GM18858 (cell line): ENCODE measurements at regions not wholly inside any gene's neighbourhood (a gene's known extent, or its start where the extent isn't known, plus 50 kb on each side); places are given as distances from the start of the nearest gene placed in this dataset.
"Not testable (repeated sequence)": the region's sequence is repeated elsewhere in the genome, so short reads cannot be mapped to it uniquely, and the experiment has no call there.

ENCODE experiments used
- ATAC-seq: cut with Tn5 transposase; IDR thresholded peaks from one replicate; pipeline ENCODE4 v1.9.1; 2021; ENCODE audit not compliant: unreplicated experiment

DNA sequence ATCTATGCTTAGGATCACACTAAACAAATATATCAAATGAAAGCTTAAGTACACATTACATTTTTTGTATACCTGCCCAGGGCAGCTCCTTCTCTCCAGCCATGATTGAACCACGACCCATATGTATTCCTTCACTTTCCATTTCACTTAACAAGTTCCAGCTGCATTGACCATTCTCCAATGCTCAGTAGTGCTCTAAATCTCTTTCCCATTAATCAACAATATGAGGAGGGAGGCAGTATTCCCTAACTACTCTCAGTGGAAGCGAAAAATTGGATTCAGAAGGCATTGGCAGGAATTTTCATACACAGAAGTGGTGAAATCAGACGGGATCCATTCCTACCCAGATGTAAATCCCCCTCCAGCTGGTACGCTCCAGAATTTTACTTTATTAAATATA lies 372.0 kb upstream of the LUZP2 start:
- ATAC-seq = no peak

DNA sequence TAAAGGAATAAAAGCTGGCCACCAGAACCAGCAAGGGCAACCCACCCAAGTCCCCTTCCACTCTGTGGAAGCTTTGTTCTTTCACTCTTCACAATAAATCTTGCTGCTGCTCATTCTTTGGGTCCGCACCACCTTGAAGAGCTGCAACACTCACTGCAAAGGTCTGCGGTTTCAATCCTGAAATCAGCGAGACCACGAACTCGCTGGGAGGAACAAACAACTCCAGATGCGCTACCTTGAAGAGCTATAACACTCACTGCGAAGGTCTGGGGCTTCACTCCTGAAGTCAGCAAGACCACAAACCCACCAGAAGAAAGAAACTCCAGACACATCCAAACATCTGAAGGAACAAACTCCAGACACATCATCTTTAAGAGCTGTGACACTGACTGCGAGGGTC lies 365.2 kb upstream of the LUZP2 start:
- ATAC-seq = no peak

DNA sequence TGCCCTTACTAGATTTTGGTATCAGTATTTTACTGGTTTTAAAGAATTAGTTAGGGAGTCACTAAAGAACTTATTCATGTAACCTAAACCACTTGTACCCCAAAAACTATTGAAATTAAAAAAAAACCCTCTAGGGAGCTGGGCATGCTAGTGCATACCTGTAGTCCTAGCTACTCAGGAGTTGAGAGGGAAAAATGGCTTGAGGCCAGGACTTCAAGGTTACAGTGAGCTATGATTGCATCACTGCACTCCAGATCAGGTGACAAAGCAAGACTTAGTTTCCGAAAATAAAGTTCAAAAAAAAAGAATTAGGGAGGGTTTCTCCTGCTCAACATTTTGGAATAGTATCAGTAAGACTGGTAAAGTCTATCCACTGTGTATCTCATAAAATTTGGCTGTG lies 364.4 kb upstream of the LUZP2 start:
- ATAC-seq = no peak

DNA sequence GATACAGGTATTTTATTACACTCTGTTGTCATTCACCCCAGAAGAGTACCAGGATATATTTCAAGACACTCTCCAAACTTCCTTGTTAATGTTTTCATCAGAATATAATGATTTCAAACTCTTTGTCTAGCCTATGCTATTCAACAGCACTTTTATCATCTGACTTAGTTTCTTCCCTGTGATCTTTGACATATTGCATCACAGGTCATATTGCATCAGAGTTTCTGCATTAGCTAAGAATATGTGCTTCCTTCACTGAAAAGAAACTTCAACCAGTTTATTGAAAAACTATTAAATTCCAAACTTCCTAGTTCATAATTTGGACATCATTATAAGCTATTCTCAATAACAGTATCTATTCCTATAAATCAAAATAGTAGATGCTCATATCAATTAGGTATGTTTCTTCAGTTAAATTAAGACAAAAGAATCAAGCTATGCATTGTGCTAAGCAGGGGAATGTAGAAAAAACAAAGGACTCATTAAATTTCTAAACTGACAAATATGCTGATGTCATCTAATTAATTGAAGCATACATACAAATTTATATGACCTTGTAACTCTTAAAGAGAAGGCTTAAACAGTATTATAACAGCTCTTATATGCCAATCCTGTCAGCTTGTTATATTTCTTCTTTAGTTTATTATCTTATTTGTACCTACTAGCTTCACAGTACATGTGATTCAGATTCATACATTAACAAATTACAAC lies 361.8 kb upstream of the LUZP2 start:
- no peak for ATAC-seq

DNA sequence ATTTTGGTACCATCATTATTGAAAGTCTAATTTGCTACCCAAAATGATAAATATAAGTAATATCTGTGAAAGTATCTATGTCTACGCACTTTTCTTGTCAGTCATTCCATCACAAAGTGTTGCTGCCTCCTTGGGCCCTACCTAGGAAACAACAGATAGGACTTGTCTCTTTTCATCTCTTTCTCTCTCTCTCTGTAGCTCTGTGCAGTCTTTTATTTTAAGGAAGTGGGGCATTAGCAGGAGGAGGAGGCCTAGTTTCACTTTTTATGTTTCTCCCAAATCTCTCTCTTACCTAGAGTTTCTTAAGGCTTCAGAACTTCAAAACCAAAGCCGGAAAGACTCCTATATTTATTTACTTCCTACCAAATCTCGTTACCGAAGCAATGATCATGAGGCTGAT lies 354.8 kb upstream of the LUZP2 start:
- ATAC-seq = no peak

DNA sequence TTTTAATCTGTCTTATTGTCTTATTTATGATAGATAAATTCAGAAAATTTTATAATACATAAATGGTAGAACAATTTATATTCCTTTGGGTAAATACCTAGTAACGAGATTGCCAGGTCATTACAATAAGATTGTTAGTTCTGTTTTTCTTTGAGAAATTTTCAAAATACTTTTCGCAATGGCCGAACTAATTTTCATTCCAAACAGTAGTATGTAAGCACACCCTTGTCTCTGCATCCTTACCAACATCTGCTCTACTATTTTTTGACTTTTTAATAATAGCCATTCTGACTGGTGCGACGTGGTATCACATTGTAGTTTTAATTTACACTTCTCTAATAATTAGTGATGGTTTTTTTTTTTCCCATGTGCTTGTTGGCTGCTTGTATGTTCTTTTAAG lies 351.4 kb upstream of the LUZP2 start:
- no peak for ATAC-seq

DNA sequence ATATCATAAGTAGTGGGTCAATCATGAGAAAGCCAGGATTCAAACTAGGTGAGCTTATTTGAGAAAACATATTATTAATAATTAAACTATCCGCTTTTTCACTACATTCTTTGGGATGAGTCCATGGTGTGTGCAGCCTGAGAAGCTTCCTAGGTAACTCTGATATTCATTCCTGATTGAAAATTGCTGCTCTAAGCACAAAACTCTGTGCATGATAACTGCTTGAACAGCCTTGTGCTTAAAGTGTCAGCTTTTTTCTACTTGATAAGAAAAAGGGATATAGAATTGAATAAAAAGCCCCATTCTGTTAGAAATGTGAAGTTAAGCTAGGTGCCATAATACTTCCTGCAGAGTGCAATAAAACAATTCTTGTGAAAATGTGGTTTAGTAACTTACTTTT lies 343.5 kb upstream of the LUZP2 start:
- no peak for ATAC-seq

DNA sequence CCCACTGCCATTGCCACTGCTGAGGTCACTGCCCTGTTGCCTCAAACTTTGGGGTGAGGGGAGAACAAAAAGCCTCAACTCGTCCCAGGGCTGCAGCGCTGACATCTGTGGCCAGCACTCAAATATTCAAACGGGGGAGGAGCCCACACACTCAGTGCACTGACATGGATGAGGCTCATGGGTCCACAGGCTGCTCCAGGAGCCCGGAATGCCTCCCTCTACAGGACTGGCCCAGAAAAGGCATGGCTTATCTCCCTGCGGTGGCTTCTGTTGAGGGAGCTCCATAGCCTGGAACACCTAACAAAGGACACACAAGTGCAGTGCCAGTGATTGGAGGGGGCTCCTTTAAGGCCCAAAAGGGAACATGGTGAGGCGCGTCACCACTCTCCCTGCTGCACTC lies 341.1 kb upstream of the LUZP2 start:
- no peak for ATAC-seq

DNA sequence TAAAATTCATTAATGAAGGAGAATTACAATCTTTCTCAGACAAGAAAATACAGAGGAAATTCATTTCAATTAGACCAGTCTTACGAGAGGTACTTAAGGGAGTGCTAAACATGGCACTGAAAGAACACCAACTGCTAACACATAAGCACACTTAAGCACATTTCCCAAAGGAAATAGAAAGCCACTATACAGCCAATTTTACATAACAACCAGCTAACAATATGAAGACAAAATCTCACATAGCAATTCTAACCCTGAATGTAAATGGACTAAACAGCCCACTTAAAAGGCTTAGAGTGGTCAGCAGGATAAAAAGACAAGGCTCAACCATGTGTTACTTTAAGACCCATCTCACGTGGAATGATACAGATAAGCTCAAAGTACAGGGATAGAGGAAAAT lies 339.5 kb upstream of the LUZP2 start:
- ATAC-seq = no peak

DNA sequence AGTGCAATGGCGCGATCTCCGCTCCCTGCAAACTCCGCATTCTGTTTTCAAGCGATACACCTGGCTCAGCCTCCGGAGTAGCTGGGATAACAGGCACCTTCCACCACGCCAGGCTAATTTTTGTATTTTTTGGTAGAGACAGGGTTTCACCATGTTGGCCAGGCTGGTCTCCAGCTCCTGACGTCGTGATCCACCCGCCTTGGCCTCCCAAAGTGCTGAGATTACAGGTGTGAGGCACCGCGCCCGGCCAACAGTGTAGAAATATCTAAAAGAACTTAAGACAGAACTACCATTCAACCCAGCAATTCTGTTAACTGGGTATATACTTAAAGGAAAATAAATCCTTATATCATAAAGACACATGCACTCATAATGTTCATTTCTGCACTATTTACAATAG lies 335.3 kb upstream of the LUZP2 start:
- ATAC-seq = no peak

DNA sequence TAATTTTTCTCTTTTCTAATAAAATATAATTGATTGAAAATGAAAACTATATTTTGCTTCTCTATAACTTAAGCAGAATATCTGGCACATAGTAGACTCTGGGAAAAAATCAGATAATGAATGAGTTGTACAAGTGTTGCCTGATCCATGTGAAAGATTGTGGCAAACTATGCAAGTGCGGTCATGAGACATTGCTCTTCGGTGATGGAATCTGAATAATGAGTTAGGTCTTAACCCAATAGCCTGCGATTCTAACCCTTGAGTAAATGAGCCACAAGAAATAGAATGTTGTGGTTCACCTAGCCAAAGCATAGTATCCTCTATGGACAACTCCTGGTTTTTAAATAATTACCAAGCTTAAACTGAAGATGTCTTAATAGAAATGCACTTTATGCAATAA lies 333.7 kb upstream of the LUZP2 start:
- ATAC-seq = no peak

DNA sequence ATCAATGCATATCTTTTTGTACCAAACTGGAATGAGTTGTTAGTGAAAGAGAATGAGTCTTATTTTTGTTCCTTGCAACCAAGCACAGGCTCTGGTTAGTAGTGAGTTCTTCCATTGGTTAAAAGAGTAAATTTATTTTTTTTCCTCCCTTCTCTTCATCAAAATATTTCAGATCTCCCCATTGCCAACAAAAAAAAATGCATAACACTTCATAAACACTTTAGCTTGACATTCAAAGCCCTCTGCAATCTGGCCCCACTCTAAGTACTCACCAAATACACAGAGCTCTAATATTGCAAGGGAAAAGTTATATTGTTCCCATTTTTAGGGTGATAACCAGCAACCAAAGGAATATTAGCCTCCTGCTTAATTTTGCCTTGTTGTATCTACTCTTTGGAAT lies 333.0 kb upstream of the LUZP2 start:
- ATAC-seq = no peak

DNA sequence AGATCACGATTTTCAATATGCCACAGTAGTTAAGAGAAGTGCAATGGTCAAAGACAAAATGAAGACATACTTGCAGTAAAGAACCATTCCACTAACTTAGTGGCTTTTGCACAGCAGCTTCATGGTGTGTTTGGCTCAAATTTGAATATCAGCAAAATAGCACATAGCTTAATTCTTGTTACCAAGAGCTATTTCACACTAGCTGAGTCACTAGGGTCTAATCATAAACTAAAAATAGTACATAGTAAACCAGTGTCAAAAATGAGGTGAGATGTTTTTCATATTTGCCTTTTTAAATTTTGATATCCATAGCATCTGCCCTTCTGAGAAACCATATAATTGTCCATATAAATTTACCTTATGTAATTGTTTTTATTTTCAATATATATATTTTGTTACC lies 325.0 kb upstream of the LUZP2 start:
- no peak for ATAC-seq

DNA sequence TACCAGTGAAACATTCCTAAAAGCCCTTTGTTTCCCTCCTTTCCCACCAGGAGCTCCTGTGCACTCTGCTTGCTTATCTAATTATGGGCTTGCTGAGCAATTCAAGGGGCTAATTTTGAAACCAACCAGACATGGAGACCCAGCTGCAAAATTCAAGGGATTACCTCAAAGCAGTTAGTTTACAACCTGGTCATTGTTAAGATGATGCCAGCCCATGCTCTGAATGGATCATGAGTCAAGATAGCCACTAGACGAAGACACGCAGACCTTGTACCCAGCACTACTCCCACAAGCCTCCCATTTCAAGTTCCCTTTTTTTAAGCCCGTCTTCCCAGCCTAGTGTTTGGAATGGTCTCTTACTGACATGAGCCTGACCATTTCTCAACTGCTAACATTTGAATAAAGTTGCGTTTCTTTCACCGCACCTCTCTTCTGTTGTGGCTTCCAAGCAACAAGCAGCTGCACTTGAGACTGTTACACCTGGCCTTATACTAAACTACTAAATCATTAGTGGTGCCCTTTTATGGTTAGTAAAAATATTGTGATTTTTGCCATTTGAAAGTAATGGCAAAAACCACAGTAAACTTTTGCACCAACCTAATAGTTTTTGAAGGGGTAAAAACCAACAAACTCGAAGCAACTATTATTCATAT lies 315.3 kb upstream of the LUZP2 start:
- no peak for ATAC-seq

DNA sequence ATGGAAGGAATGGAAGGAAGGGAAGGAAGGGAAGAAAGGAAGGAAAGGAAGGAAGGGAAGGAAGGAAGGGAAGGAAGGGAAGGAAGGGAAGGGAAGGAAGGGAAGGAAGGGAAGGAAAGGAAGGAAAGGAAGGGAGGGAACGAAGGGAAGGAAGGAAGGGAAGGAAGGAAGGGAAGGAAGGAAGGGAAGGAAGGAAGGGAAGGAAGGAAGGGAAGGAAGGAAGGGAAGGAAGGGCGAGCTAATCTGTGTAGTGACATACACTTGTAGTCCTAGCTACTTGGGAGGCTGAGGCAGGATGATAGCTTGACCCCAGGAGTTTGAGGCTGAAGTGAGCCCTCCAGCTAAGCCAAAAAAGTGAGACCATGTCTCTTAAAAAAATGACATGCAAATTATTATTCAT lies 311.3 kb upstream of the LUZP2 start:
- ATAC-seq = not testable (repeated sequence)

DNA sequence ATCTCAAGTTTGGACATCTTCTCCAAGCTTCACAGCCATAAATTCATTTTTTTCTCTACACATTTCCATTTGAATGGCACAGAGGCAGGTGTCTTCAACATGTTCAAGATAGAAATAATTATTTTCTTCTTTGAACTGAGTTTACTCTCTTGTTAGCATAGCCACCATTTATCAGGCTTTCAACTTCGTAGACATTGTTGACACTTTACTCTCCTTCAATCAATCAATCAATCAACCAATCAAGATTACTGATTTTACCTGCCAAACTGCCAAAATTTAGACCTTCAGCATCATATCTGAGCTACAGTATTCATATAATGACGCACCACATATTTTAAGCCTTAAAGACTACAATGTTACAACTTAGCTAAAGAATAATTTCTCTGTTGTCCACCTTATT lies 300.1 kb upstream of the LUZP2 start:
- no peak for ATAC-seq

DNA sequence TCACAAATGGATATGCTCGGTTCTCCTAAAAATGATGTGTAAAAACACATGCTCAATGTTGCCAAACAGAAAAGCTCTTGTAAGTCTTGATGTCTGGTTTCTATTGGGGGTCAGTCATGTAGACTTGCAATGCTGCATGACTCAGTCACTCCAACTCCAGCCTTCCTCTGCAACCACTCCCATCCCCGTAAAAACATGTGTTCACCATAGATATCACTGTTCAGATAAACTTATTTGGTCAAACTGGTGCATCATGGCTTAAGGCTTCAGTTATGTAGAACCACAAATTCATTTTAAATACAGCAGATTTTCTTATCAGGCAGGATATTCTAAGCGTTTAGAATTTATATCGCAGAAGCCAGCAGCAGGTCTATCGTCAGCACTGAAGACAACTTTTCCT lies 298.4 kb upstream of the LUZP2 start:
- no peak for ATAC-seq

DNA sequence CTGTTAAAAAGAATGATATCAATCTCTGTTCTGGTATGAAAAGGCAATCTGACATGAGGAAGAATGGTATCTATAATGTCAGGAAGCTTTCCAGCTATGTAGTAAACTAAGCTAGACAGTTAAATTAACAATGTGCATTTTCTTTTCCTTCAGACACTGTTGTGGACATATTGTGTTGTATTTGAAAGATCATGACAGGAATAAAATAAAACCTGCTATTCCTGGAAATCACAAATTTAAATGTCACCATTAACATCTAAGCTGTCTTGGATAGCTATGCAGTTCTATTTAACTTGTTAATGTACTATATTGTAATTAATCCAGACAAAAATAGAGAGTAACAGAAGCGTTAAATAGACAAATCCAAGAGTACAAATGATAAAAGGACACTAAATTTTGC lies 297.4 kb upstream of the LUZP2 start:
- no peak for ATAC-seq

DNA sequence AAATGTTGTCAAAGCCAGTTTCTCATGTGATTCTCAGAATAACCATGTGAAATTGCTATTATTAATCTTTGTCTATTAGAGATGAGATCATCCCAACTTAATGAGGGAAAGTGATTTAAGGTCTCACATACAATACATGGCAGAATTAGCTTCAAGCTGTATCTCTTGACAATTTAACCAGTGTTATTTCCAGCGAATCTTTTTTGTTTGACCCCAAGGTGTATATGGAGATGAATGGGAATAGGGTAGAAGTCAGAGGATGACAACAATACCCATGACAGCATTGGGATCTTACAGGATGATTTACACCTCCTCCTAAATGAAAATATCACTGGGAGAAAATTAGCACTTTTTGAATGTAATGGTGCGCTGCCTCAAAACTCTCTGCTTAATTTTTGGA lies 290.8 kb upstream of the LUZP2 start:
- ATAC-seq = no peak

DNA sequence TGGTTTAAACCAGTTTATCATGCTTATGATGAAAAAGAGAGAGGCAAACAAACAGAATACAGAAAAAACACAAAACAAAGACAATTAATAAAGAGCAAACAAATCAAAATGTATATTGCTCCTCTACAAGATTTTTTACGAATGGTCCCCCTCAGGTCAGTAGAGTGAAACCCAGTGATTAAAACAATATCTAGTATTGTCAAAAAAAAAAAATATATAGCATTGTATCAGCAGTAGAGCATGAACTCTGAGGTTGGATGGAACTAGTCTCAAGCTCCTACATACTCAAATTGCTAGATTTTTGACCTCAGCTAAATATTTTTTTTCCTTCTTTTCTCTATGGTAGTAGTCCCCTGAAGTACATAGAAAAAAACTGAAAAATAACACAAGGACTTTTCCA lies 290.3 kb upstream of the LUZP2 start:
- ATAC-seq = no peak

DNA sequence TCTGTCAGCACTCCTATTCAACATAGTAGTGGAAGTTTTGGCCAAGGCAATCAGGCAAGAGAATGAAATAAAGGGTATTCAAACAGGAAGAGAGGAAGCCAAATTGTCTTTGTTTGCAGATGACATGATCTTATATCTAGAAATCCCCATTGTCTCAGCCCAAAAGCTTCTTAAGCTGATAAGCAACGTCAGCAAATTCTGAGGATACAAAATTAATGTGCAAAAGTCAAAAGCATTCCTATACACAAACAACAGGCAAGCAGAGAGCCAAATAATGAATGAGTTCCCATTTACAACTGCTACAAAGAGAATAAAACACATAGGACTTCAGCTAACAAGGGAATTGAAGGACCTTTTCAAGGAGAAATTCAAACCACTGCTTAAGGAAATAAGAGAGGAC lies 280.4 kb upstream of the LUZP2 start:
- ATAC-seq = no peak

DNA sequence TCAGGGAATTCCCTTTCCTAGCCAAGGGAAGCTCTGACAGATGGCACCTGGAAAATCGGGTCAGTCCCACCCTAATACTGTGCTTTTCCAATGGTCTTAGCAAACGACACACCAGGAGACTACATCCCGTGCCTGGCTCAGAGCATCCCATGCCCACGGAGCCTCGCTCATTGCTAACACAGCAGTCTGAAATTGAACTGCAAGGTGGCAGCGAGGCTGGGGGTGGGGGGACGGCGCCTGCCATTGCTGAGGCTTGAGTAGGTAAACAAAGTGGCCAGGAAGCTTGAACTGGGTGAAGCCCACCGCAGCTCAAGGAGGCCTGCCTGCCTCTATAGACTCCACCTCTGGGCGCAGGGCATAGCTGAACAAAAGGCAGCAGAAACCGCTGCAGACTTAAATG lies 279.5 kb upstream of the LUZP2 start:
- ATAC-seq = not testable (repeated sequence)

DNA sequence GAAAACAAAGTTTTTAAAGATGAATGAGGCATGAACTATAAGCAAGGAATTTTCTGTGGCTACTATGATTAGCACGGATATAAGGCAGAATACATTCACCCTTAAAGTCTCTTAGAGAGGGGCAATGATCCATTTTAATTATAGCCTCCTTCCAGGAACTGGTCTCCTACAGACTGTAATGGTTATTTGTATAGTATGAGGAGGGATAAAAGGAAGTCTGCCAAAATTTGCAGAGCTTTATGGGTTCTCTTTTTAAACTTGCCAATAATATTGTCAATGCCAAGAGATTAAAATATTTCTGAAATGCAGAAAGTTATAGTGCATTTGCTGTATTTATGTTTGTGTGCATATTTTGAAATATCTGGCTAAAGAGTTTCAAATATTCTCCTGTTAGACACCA lies 271.4 kb upstream of the LUZP2 start:
- ATAC-seq = no peak
